Nephron progenitor cell (in vitro differentiated cells): ENCODE measurements at regions not wholly inside any gene's neighbourhood (a gene's known extent, or its start where the extent isn't known, plus 50 kb on each side); places are given as distances from the start of the nearest gene placed in this dataset.

Experiments used
- DNase-seq: peaks from one replicate; pipeline ENCODE4 v3.0.0; 2021
- H3K27ac Mint-ChIP-seq: 2 replicates; pipeline ENCODE4 v1.8.0; 2021; ENCODE audit warnings: mild to moderate bottlenecking, moderate library complexity, mixed read lengths
- H3K27me3 Mint-ChIP-seq: 2 replicates; pipeline ENCODE4 v1.8.0; 2021; ENCODE audit warnings: mild to moderate bottlenecking, low read depth, mixed read lengths; ENCODE audit not compliant: poor library complexity
- H3K36me3 Mint-ChIP-seq: 2 replicates; pipeline ENCODE4 v1.8.0; 2021; ENCODE audit warnings: low read depth, mixed read lengths
- H3K4me1 Mint-ChIP-seq: 2 replicates; pipeline ENCODE4 v1.8.0; 2021; ENCODE audit warnings: mixed read lengths
- H3K4me3 Mint-ChIP-seq: 2 replicates; pipeline ENCODE4 v1.8.0; 2021; ENCODE audit warnings: mild to moderate bottlenecking, moderate library complexity, mixed read lengths
- H3K9me3 Mint-ChIP-seq: 2 replicates; pipeline ENCODE4 v1.8.0; 2021; ENCODE audit warnings: mild to moderate bottlenecking, moderate library complexity, mixed read lengths
- TF ChIP-seq, protein P1 (sequence below): fragments of 200-600 bp; sonication (generic); IDR thresholded peaks from 2 replicates; pipeline ENCODE4 v1.5.0; 2021; ENCODE audit warnings: antibody characterized with exemption

DNA sequence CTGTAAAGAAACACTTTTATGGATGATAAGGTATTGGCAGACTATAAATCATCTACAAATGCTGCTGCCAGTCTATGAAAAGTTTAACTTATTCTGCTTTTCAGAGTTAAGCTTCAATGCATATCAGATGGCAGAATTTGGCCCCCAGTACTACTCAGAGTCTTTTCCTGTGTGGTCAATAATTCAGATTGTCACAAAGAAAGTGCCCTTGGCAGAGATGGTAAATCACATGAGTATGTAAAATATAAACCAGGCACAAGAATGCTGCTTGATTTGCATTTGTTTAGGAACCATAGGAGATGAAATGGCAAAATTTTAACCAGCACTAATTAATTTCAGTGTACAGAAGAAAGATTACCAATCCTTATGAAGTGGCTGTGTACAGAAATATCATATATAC lies 818.3 kb upstream of the POT1 start:
- no peak for DNase-seq
- Mint-ChIP-seq H3K36me3 (no peaks in the 10 kb centered on the region), H3K9me3 (peaks cover 8% of the 10 kb centered on the region), H3K4me1 (no peaks in the 10 kb centered on the region), H3K27me3 (no peaks in the 10 kb centered on the region), H3K27ac (no peak overlapping the region), H3K4me3 (no peak overlapping the region)
- TF ChIP-seq, protein P1, sequence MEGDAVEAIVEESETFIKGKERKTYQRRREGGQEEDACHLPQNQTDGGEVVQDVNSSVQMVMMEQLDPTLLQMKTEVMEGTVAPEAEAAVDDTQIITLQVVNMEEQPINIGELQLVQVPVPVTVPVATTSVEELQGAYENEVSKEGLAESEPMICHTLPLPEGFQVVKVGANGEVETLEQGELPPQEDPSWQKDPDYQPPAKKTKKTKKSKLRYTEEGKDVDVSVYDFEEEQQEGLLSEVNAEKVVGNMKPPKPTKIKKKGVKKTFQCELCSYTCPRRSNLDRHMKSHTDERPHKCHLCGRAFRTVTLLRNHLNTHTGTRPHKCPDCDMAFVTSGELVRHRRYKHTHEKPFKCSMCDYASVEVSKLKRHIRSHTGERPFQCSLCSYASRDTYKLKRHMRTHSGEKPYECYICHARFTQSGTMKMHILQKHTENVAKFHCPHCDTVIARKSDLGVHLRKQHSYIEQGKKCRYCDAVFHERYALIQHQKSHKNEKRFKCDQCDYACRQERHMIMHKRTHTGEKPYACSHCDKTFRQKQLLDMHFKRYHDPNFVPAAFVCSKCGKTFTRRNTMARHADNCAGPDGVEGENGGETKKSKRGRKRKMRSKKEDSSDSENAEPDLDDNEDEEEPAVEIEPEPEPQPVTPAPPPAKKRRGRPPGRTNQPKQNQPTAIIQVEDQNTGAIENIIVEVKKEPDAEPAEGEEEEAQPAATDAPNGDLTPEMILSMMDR: no peak

GRCh38 chr7:125746510-125746909 lies 816.9 kb upstream of the POT1 start:
- no peak overlapping the region for H3K27ac Mint-ChIP-seq
- no peaks in the 10 kb centered on the region for H3K36me3 Mint-ChIP-seq
- peaks cover 8% of the 10 kb centered on the region for H3K9me3 Mint-ChIP-seq
- DNase-seq: no peak
- TF ChIP-seq, protein P1: no peak
- H3K4me3 Mint-ChIP-seq: no peak overlapping the region
- no peaks in the 10 kb centered on the region for H3K27me3 Mint-ChIP-seq
- no peaks in the 10 kb centered on the region for H3K4me1 Mint-ChIP-seq

GRCh38 chr7:125727215-125727614 lies 797.6 kb upstream of the POT1 start:
- no peaks in the 10 kb centered on the region for H3K27me3 Mint-ChIP-seq
- DNase-seq: no peak
- TF ChIP-seq, protein P1: no peak
- H3K4me1 Mint-ChIP-seq: peaks cover 5% of the 10 kb centered on the region
- no peaks in the 10 kb centered on the region for H3K36me3 Mint-ChIP-seq
- no peak overlapping the region for H3K27ac Mint-ChIP-seq
- H3K4me3 Mint-ChIP-seq: no peak overlapping the region
- H3K9me3 Mint-ChIP-seq: no peaks in the 10 kb centered on the region

DNA sequence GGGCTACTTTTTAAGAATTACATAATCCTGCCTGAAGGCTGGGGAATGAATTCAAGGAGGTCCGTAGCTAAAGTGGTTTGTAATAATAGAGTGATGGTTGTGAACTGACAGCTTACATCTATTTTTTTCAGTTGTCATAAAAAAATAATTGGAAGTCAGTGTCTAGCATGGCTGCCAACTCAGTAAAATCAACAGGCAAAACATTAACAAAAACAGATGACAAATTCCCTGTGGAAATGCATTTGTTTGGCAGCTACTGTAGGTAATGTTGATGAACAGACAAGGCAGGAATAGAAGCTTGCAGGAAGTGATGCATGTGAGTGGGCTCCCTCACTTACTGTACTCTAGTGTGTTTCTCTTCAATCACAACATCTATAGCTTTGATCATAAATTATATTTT lies 766.0 kb upstream of the POT1 start:
- Mint-ChIP-seq H3K27me3 (peaks cover 5% of the 10 kb centered on the region), H3K36me3 (no peaks in the 10 kb centered on the region), H3K4me3 (no peak overlapping the region), H3K9me3 (no peaks in the 10 kb centered on the region), H3K4me1 (no peaks in the 10 kb centered on the region), H3K27ac (no peak overlapping the region)
- no peak for DNase-seq
- TF ChIP-seq, protein P1: no peak

DNA sequence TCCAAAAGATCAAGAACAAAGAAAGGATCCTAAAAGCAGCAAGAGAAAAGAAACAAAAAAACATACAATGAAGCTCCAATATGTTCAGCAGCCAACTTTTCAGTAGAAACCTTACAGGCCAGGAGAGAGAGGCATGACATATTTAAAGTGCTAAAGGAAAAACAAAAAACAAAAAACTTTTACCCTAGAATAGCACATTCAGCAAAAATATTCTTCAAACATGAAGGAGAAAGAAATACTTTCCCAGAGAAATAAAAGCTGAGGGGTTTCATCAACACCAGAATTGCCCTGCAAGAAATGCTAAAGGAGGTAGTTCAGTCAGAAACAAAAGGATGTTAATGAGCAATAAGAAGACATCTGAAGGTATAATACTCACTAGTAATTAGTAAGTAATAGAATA lies 753.5 kb upstream of the POT1 start:
- no peak for DNase-seq
- no peak overlapping the region for H3K27ac Mint-ChIP-seq
- H3K4me1 Mint-ChIP-seq: no peaks in the 10 kb centered on the region
- H3K27me3 Mint-ChIP-seq: no peaks in the 10 kb centered on the region
- H3K36me3 Mint-ChIP-seq: no peaks in the 10 kb centered on the region
- no peaks in the 10 kb centered on the region for H3K9me3 Mint-ChIP-seq
- H3K4me3 Mint-ChIP-seq: no peak overlapping the region
- TF ChIP-seq, protein P1: no peak

DNA sequence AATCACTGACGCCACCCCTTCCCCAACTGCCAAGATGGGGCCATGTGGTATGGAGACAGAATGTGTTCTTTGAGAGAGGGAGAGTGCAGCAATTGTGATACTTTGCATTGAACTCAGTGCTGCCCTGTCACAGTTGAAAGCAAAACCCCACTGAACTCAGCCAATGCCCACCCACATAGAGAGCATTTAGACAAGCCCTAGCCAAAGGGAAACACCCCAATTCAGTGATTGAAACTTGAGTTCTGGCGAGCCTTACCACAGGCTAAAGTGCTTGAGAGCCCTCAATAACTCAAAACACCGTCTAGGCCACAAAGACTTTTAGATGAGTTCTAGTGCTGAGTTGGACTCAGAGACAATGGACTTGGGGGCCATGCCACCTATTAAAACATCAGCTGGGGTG lies 751.9 kb upstream of the POT1 start:
- H3K4me1 Mint-ChIP-seq: no peaks in the 10 kb centered on the region
- no peaks in the 10 kb centered on the region for H3K27me3 Mint-ChIP-seq
- DNase-seq: no peak
- no peaks in the 10 kb centered on the region for H3K9me3 Mint-ChIP-seq
- TF ChIP-seq, protein P1: no peak
- no peak overlapping the region for H3K4me3 Mint-ChIP-seq
- no peak overlapping the region for H3K27ac Mint-ChIP-seq
- H3K36me3 Mint-ChIP-seq: no peaks in the 10 kb centered on the region
